Activated T-cell treated with anti-CD3 and anti-CD28 coated beads, Interleukin-2, amount 50 U/mL, for 4 hours (primary cell): ENCODE measurements at regions not wholly inside any gene's neighbourhood (a gene's known extent, or its start where the extent isn't known, plus 50 kb on each side); places are given as distances from the start of the nearest gene placed in this dataset.
"Not testable (repeated sequence)": the region's sequence is repeated elsewhere in the genome, so short reads cannot be mapped to it uniquely, and the experiment has no call there.

Experiments used
- ATAC-seq, 2 donors: fragments of 200-7000 bp; cut with Tn5 transposase; one replicate each; pipeline ENCODE4 v1.10.0; 2021
- DNase-seq: peaks from one replicate; pipeline ENCODE4 v3.0.0-alpha.2; 2020
- H3K27me3 Mint-ChIP-seq: one replicate; pipeline ENCODE4 v1.8.0; 2021; ENCODE audit warnings: low read depth, mixed read lengths
- H3K36me3 Mint-ChIP-seq: one replicate; pipeline ENCODE4 v1.8.0; 2022; ENCODE audit warnings: mixed read lengths; ENCODE audit not compliant: insufficient read depth
- H3K4me1 Mint-ChIP-seq: one replicate; pipeline ENCODE4 v1.8.0; 2021; ENCODE audit warnings: low read depth, mixed read lengths
- H3K4me3 Mint-ChIP-seq: one replicate; pipeline ENCODE4 v1.8.0; 2021; ENCODE audit warnings: mild to moderate bottlenecking, moderate library complexity, mixed read lengths
- H3K9me3 Mint-ChIP-seq: one replicate; pipeline ENCODE4 v1.8.0; 2021; ENCODE audit warnings: mixed read lengths

- Mint-ChIP-seq H3K27me3 (no peaks in the 10 kb centered on the region), H3K4me3 (no peak overlapping the region), H3K9me3 (no peaks in the 10 kb centered on the region), H3K36me3 (no peaks in the 10 kb centered on the region), H3K4me1 (no peaks in the 10 kb centered on the region)
- ATAC-seq, result no peak
- DNase-seq, result no peak
Observed at GRCh38 chr2:195164930-195165329, 492.1 kb upstream of the SLC39A10 start.

DNA sequence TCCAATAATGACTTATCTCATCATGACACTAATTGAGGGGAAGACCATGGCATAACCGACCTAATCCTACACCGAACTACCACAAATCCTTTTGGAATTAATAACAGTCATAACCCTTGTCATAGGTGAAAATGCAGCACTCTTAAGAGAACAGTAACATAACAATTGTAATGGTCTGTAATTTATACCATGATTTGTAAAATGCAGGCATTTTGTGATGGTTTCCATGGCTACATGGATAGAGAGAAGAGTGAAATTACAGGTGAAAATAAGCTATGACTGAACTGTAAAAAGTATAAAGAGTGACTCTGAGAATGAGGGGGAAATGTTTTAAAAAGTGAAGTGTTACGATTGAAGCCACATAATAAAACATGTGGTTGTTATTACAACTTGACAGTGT lies 494.1 kb upstream of the SLC39A10 start:
- DNase-seq (no peak), ATAC-seq (no peak)
- Mint-ChIP-seq H3K27me3 (no peaks in the 10 kb centered on the region), H3K4me1 (no peaks in the 10 kb centered on the region), H3K36me3 (no peaks in the 10 kb centered on the region), H3K4me3 (no peak overlapping the region), H3K9me3 (no peaks in the 10 kb centered on the region)

- Mint-ChIP-seq H3K4me1 (no peaks in the 10 kb centered on the region), H3K9me3 (no peaks in the 10 kb centered on the region), H3K4me3 (no peak overlapping the region), H3K36me3 (no peaks in the 10 kb centered on the region), H3K27me3 (no peaks in the 10 kb centered on the region)
- DNase-seq (no peak), ATAC-seq (no peak)
Observed at GRCh38 chr2:195162194-195162593, 494.8 kb upstream of the SLC39A10 start.

- no peaks in the 10 kb centered on the region for H3K4me1 Mint-ChIP-seq
- no peaks in the 10 kb centered on the region for H3K36me3 Mint-ChIP-seq
- H3K9me3 Mint-ChIP-seq, result no peaks in the 10 kb centered on the region
- ATAC-seq (no peak), DNase-seq (no peak)
- H3K4me3 Mint-ChIP-seq, result no peak overlapping the region
- no peaks in the 10 kb centered on the region for H3K27me3 Mint-ChIP-seq
Observed at GRCh38 chr2:195160963-195161362, 496.1 kb upstream of the SLC39A10 start.

DNA sequence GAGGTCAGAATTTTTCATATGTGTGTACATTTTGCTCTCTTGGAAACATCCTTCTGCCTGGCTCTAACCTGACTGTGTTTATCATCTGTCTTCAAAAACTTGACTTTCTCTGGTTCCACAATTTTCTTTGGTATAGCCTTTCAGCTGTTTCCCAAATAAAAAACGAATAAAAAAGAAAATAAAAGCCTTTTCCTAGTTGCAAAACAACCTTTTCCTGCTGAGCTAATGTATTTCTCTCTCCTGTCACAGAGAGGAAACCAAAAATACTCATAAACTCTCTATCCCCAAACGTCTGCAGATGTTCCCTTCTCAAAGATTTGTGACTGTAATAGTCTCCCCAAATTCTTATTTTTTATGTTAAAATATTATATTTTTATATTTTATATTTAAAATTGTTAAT lies 505.3 kb upstream of the SLC39A10 start:
- no peaks in the 10 kb centered on the region for H3K9me3 Mint-ChIP-seq
- H3K4me3 Mint-ChIP-seq, result no peak overlapping the region
- no peaks in the 10 kb centered on the region for H3K27me3 Mint-ChIP-seq
- no peaks in the 10 kb centered on the region for H3K36me3 Mint-ChIP-seq
- DNase-seq, result no peak
- no peaks in the 10 kb centered on the region for H3K4me1 Mint-ChIP-seq
- ATAC-seq, result no peak

GRCh38 chr2:195150819-195151218 lies 506.2 kb upstream of the SLC39A10 start:
- Mint-ChIP-seq H3K36me3 (no peaks in the 10 kb centered on the region), H3K4me1 (no peaks in the 10 kb centered on the region), H3K27me3 (no peaks in the 10 kb centered on the region), H3K4me3 (no peak overlapping the region), H3K9me3 (no peaks in the 10 kb centered on the region)
- ATAC-seq (no peak), DNase-seq (no peak)

GRCh38 chr2:195148004-195148403 lies 509.0 kb upstream of the SLC39A10 start:
- Mint-ChIP-seq H3K4me1 (no peaks in the 10 kb centered on the region), H3K36me3 (no peaks in the 10 kb centered on the region)
- no peak for DNase-seq

GRCh38 chr2:195146761-195147541 lies 510.1 kb upstream of the SLC39A10 start:
- Mint-ChIP-seq H3K4me1 (no peaks in the 10 kb centered on the region), H3K27me3 (no peaks in the 10 kb centered on the region), H3K4me3 (no peak overlapping the region), H3K36me3 (no peaks in the 10 kb centered on the region), H3K9me3 (peaks cover 6% of the 10 kb centered on the region)
- ATAC-seq, result no peak
- no peak for DNase-seq

More at GRCh38 chr2:195148004-195148403, 509.0 kb upstream of the SLC39A10 start:
- H3K9me3 Mint-ChIP-seq, result peaks cover 6% of the 10 kb centered on the region
- H3K4me3 Mint-ChIP-seq, result no peak overlapping the region
- no peaks in the 10 kb centered on the region for H3K27me3 Mint-ChIP-seq
- no peak for ATAC-seq

DNA sequence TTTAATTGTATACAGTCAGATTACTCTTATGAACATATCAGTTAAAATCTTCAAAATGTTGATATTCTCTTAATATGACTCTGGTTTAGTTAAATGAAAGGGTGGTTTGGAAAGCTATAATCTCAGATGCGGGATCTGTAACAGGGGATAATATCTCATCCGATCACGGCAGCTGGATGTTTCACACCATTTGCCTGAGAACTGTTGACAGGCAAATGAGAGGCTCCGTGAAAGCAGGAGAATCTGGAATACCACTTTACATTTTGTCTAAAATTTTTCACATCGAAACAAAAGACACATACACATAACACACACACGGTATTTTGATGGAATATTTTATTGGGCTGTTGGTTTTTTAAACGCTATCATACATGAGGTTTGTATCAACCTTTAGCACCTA lies 518.6 kb upstream of the SLC39A10 start:
- no peaks in the 10 kb centered on the region for H3K36me3 Mint-ChIP-seq
- DNase-seq, result no peak
- no peaks in the 10 kb centered on the region for H3K9me3 Mint-ChIP-seq
- H3K4me3 Mint-ChIP-seq, result no peak overlapping the region
- ATAC-seq, result no peak
- H3K4me1 Mint-ChIP-seq, result no peaks in the 10 kb centered on the region
- peaks cover 1% of the 10 kb centered on the region for H3K27me3 Mint-ChIP-seq

DNA sequence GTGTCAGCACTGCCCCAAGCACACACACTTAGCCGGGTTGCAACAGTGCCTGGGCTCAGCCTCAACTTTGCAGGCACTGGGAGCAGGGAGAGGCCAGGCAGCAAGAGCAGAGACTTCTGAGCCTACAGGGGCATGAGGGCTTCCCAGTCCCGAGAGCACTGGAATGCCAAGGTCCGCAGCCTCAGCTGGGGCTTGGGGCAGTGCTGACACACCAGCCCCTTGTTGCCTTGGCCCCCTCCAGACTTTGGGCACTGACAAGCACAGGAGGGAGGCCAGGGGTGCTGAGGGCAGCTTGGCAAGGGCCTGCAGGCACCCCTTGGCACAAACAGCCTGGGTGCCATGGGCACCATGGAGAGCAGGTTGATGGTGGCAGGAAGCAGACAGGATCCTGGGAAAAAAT lies 531.1 kb upstream of the SLC39A10 start:
- not testable (repeated sequence) for H3K36me3 Mint-ChIP-seq, H3K9me3 Mint-ChIP-seq, DNase-seq, H3K4me3 Mint-ChIP-seq, H3K4me1 Mint-ChIP-seq, H3K27me3 Mint-ChIP-seq, ATAC-seq

DNA sequence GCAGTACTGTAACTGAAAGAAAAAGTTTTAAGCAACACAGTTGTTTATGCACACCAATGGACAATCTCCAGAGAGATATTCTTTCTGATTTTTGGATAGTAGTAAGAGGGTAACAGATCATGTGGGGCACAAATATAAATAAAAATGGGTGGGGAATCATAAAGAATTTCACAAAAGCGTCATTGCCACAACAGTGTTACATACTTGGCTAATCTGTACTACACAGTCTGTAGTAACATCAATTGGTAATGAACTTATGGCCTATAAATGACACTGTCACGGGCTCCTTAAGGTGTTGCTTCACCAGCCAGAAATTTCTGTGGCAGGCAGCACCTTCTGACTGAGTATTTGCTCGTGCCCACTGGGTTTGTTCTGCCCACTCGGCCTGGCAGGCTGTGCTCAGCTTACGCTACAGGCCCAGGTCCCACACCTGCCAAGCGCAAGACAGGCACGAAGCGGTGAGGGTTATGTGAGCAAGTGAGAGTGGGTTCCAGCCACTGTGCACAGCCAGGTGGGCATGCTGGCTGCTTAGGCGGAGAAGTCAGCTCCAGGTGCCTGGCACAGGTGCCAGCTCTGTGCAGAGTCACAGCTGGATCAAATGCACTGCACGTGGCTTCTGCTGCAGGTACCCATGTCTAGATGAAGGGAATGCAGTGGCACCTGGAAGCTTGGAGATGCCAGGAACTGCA lies 532.5 kb upstream of the SLC39A10 start:
- H3K4me3 Mint-ChIP-seq, result no peak overlapping the region
- DNase-seq (no peak), ATAC-seq (no peak)
- H3K9me3 Mint-ChIP-seq, result no peaks in the 10 kb centered on the region
- no peaks in the 10 kb centered on the region for H3K36me3 Mint-ChIP-seq
- H3K27me3 Mint-ChIP-seq, result no peaks in the 10 kb centered on the region
- no peaks in the 10 kb centered on the region for H3K4me1 Mint-ChIP-seq

DNA sequence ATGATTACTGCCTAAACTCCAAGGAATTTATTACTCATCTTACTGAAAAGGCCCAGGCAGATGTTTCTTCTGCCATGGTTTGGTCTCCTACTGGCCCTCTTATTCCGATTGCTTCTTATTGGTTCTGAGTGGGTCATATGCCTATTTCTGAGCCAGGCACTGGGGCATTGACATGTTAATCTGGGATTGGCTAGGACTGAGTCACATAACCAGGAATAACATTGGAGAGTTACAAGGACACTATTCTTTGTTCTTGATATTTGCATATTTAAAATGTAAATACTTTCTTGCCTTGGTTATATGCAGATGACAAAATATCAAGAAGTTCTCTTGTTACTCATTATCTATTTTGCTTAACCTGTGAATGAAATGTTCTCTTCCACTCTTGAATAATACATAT lies 534.4 kb upstream of the SLC39A10 start:
- no peaks in the 10 kb centered on the region for H3K27me3 Mint-ChIP-seq
- H3K4me3 Mint-ChIP-seq, result no peak overlapping the region
- no peak for DNase-seq
- no peaks in the 10 kb centered on the region for H3K9me3 Mint-ChIP-seq
- no peak for ATAC-seq
- no peaks in the 10 kb centered on the region for H3K36me3 Mint-ChIP-seq
- H3K4me1 Mint-ChIP-seq, result no peaks in the 10 kb centered on the region

DNA sequence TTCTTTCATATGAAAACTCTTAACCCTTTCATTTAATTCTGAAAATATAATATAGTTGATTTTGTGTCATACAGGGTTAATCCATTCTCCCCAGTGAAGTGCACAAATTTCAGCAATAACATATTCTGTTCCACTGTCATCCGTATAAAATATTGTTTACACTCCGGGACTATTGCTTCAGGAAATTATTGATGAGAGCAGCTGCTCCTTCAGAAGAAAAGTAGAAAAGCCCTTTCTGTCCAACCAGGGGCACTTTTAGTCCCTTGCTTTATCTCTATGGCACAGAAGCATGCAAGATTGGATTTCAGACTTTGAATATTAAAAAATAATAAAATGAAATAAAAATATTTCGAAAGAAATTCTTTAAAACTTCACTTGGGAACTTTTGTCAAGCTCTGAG lies 535.7 kb upstream of the SLC39A10 start:
- Mint-ChIP-seq H3K27me3 (no peaks in the 10 kb centered on the region), H3K4me1 (no peaks in the 10 kb centered on the region), H3K9me3 (no peaks in the 10 kb centered on the region), H3K36me3 (no peaks in the 10 kb centered on the region), H3K4me3 (no peak overlapping the region)
- DNase-seq, result no peak
- ATAC-seq, result no peak

- DNase-seq (no peak), ATAC-seq (no peak)
- H3K27me3 Mint-ChIP-seq, result no peaks in the 10 kb centered on the region
- no peaks in the 10 kb centered on the region for H3K9me3 Mint-ChIP-seq
- H3K4me3 Mint-ChIP-seq, result no peak overlapping the region
- no peaks in the 10 kb centered on the region for H3K4me1 Mint-ChIP-seq
- H3K36me3 Mint-ChIP-seq, result no peaks in the 10 kb centered on the region
Observed at GRCh38 chr2:195119231-195119630, 537.8 kb upstream of the SLC39A10 start.

- no peaks in the 10 kb centered on the region for H3K27me3 Mint-ChIP-seq
- H3K36me3 Mint-ChIP-seq, result no peaks in the 10 kb centered on the region
- H3K4me3 Mint-ChIP-seq, result no peak overlapping the region
- no peaks in the 10 kb centered on the region for H3K4me1 Mint-ChIP-seq
- H3K9me3 Mint-ChIP-seq, result peaks cover 5% of the 10 kb centered on the region
- no peak for ATAC-seq
- no peak for DNase-seq
Observed at GRCh38 chr2:195118276-195118675, 538.8 kb upstream of the SLC39A10 start.
